SU-DHL-6 (cell line): ENCODE measurements at regions not wholly inside any gene's neighbourhood (a gene's known extent, or its start where the extent isn't known, plus 50 kb on each side); places are given as distances from the start of the nearest gene placed in this dataset.
A peak's percentile ranks its signal among the peaks of the same experiment; 100 is the strongest.

Experiments used
- H2AFZ ChIP-seq: fragments of 200-600 bp; sonication (generic); 2 replicates; pipeline ENCODE4 v1.6.1; 2014; ENCODE audit warnings: low read depth, mild to moderate bottlenecking, moderate library complexity, mixed read lengths, antibody characterized with exemption, low read length; ENCODE audit not compliant: severe bottlenecking
- H3F3A ChIP-seq: fragments of 200-600 bp; shearing (Covaris generic); 2 replicates; pipeline ENCODE4 v1.6.0; 2016; ENCODE audit warnings: antibody characterized with exemption, mild to moderate bottlenecking; ENCODE audit not compliant: insufficient read depth
- H3K27ac ChIP-seq: fragments of 200-600 bp; sonication (generic); 2 replicates; pipeline ENCODE4 v1.5.1; 2016; ENCODE audit warnings: low read depth, mild to moderate bottlenecking, low read length, moderate library complexity, mixed read lengths
- H3K27me3 ChIP-seq: fragments of 200-600 bp; sonication (generic), shearing (Covaris generic); 2 replicates; pipeline ENCODE4 v1.6.0; 2014; ENCODE audit warnings: mild to moderate bottlenecking, low read length
- H3K36me3 ChIP-seq: fragments of 200-600 bp; sonication (generic); 2 replicates; pipeline ENCODE4 v1.6.1; 2014; ENCODE audit warnings: mild to moderate bottlenecking, low read length, mixed read lengths
- H3K4me2 ChIP-seq: fragments of 300-600, 200-600 bp; shearing (Covaris generic), sonication (generic); 2 replicates; pipeline ENCODE4 v1.6.0; 2014; ENCODE audit warnings: low read length, low read depth, mild to moderate bottlenecking; ENCODE audit not compliant: poor library complexity, severe bottlenecking
- H3K4me3 ChIP-seq: fragments of 200-600 bp; sonication (generic); 2 replicates; pipeline ENCODE4 v1.5.1; 2014; ENCODE audit warnings: antibody characterized with exemption, low read length, mild to moderate bottlenecking, mixed read lengths; ENCODE audit not compliant: insufficient read depth, poor library complexity, severe bottlenecking
- H3K79me2 ChIP-seq: fragments of 200-600 bp; sonication (generic); 2 replicates; pipeline ENCODE4 v1.6.1; 2014; ENCODE audit warnings: mild to moderate bottlenecking, low read length, moderate library complexity; ENCODE audit not compliant: insufficient read depth
- H3K9ac ChIP-seq: fragments of 200-600 bp; sonication (generic); 2 replicates; pipeline ENCODE4 v1.7.0; 2014; ENCODE audit warnings: mild to moderate bottlenecking, low read length
- H3K9me2 ChIP-seq: fragments of 200-600 bp; sonication (generic); replicated peaks from 2 replicates; pipeline ENCODE4 v1.6.1; 2014; ENCODE audit warnings: low read length; ENCODE audit not compliant: insufficient read depth
- H3K9me3 ChIP-seq: fragments of 200-600 bp; sonication (generic); 2 replicates; pipeline ENCODE4 v1.6.1; 2014; ENCODE audit warnings: low read length, mixed read lengths; ENCODE audit not compliant: insufficient read depth
- H4K20me1 ChIP-seq: fragments of 200-600 bp; sonication (generic); 2 replicates; pipeline ENCODE4 v1.6.1; 2014; ENCODE audit warnings: low read depth, mild to moderate bottlenecking, antibody characterized with exemption, low read length, moderate library complexity, mixed read lengths
- CTCF ChIP-seq: fragments of 200-600 bp; sonication (generic); IDR thresholded peaks from one replicate; pipeline ENCODE4 v1.5.1; 2017; ENCODE audit warnings: antibody characterized with exemption, mild to moderate bottlenecking, low read length, moderate library complexity; ENCODE audit not compliant: insufficient read depth, poor library complexity, severe bottlenecking
- EZH2phosphoT487 ChIP-seq: fragments of 200-600 bp; sonication (generic), shearing (Covaris generic); conservative IDR thresholded peaks from 2 replicates; pipeline ENCODE4 v1.6.1; 2018; ENCODE audit warnings: mild to moderate bottlenecking, antibody characterized with exemption, low read length, moderate library complexity, mixed read lengths

- H2AFZ ChIP-seq, result peak overlapping the region; percentile 8
- H3K9me3 ChIP-seq, result no peaks in the 10 kb centered on the region
- H3F3A ChIP-seq, result no peaks in the 10 kb centered on the region
- no peak overlapping the region for H3K27ac ChIP-seq
- H3K36me3 ChIP-seq, result no peaks in the 10 kb centered on the region
- H3K9me2 ChIP-seq, result no peaks in the 10 kb centered on the region
- H3K9ac ChIP-seq, result no peak overlapping the region
- H3K4me3 ChIP-seq, result no peak overlapping the region
- no peaks in the 10 kb centered on the region for H3K27me3 ChIP-seq
- H3K4me2 ChIP-seq, result no peak overlapping the region
- no peaks in the 10 kb centered on the region for H4K20me1 ChIP-seq
- no peaks in the 10 kb centered on the region for H3K79me2 ChIP-seq
- TF ChIP-seq EZH2phosphoT487 (no peak), CTCF (no peak)
These were observed 414.2 kb downstream of the TAF11L14 start for GRCh38 chr5:18048449-18048848.

GRCh38 chr5:18050345-18050744 is 416.1 kb downstream of the TAF11L14 start:
- no peak overlapping the region for H3K4me3 ChIP-seq
- H3K4me2 ChIP-seq, result no peak overlapping the region
- H2AFZ ChIP-seq, result no peak overlapping the region
- TF ChIP-seq EZH2phosphoT487, result no peak
- TF ChIP-seq CTCF, result no peak
- H3K36me3 ChIP-seq, result no peaks in the 10 kb centered on the region
- no peaks in the 10 kb centered on the region for H3K79me2 ChIP-seq
- no peaks in the 10 kb centered on the region for H3K27me3 ChIP-seq
- no peaks in the 10 kb centered on the region for H3K9me2 ChIP-seq
- no peaks in the 10 kb centered on the region for H3F3A ChIP-seq
- H3K27ac ChIP-seq, result no peak overlapping the region
- H4K20me1 ChIP-seq, result no peaks in the 10 kb centered on the region
- no peaks in the 10 kb centered on the region for H3K9me3 ChIP-seq
- H3K9ac ChIP-seq, result no peak overlapping the region

GRCh38 chr5:18050776-18051175 is 416.5 kb downstream of the TAF11L14 start:
- no peak overlapping the region for H3K4me2 ChIP-seq
- H3K36me3 ChIP-seq, result no peaks in the 10 kb centered on the region
- no peaks in the 10 kb centered on the region for H3F3A ChIP-seq
- H3K27ac ChIP-seq, result no peak overlapping the region
- H2AFZ ChIP-seq, result no peak overlapping the region
- no peaks in the 10 kb centered on the region for H3K9me2 ChIP-seq
- no peaks in the 10 kb centered on the region for H3K79me2 ChIP-seq
- H3K9me3 ChIP-seq, result no peaks in the 10 kb centered on the region
- no peak overlapping the region for H3K9ac ChIP-seq
- H4K20me1 ChIP-seq, result no peaks in the 10 kb centered on the region
- no peak overlapping the region for H3K4me3 ChIP-seq
- no peaks in the 10 kb centered on the region for H3K27me3 ChIP-seq
- TF ChIP-seq EZH2phosphoT487, result no peak
- no peak for TF ChIP-seq CTCF
